Esophagus squamous epithelium (tissue), 5 donors: ENCODE measurements at regions not wholly inside any gene's neighbourhood (a gene's known extent, or its start where the extent isn't known, plus 50 kb on each side); places are given as distances from the start of the nearest gene placed in this dataset.

Experiments used
- DNase-seq: peaks from one replicate; lab custom pipeline; 2025; lab: John Stamatoyannopoulos, UW
- H3K27ac ChIP-seq, 4 donors: fragments of 200-600 bp; sonication (generic); one replicate each; pipeline ENCODE4 v1.5.1; 2016 to 2019; ENCODE audit warnings: mild to moderate bottlenecking in 1 of 4
- H3K27me3 ChIP-seq, 4 donors: fragments of 200-600 bp; sonication (generic); 1 replicate in 3 of 4; 2 replicates in 1 of 4; pipeline versions ENCODE4 v1.5.1 to v1.6.0; 2017 to 2021; ENCODE audit warnings: antibody characterized with exemption in 1 of 4
- H3K36me3 ChIP-seq, 3 donors: fragments of 200-600 bp; sonication (generic); one replicate each; pipeline ENCODE4 v1.5.1; 2016 to 2019
- H3K4me1 ChIP-seq, 3 donors: fragments of 200-600 bp; sonication (generic); one replicate each; pipeline ENCODE4 v1.5.1; 2017 to 2019
- H3K4me3 ChIP-seq, 4 donors: fragments of 200-600 bp; sonication (generic); 1 replicate in 3 of 4; 2 replicates in 1 of 4; pipeline ENCODE4 v1.5.1; 2016 to 2019; ENCODE audit warnings: mild to moderate bottlenecking in 2 of 4, moderate library complexity in 1 of 4
- H3K9me3 ChIP-seq, 3 donors: fragments of 200-600 bp; sonication (generic); one replicate each; pipeline ENCODE4 v1.5.1; 2016 to 2019
- POLR2A ChIP-seq, 4 donors: fragments of 450-650 bp; IDR thresholded peaks; one replicate each; pipeline ENCODE4 v1.6.1; 2017; ENCODE audit warnings: antibody characterized with exemption in 4 of 4, mild to moderate bottlenecking in 4 of 4, moderate library complexity in 3 of 4
- WGBS, 2 donors: methylation state at CpG; one replicate each; pipeline ENCODE4 v1.1.5; 2018; 5-methylcytosine and 5-hydroxymethylcytosine counted together
- intact Hi-C: fragments of 100-400 bp; cut with DNase I; formaldehyde crosslinking; loops from one replicate; pipeline ENCODE4 v1.15.0; 2022
- TF ChIP-seq, protein P1 (sequence below), 6 experiments: fragments of 450-650 bp in 4 of 6; fragments of 200-600 bp in 2 of 6; sonication (generic) in 2 of 6; IDR thresholded peaks; one replicate each; pipeline ENCODE4 v1.5.1; 2016 to 2019; ENCODE audit warnings: antibody characterized with exemption in 6 of 6, mild to moderate bottlenecking in 4 of 6, moderate library complexity in 4 of 6
- donor health status: DM: yes; HTN: yes; CAD: no.

- Histone ChIP-seq H3K4me1 (no peaks in the 10 kb centered on the region), H3K4me3 (no peak overlapping the region), H3K36me3 (no peaks in the 10 kb centered on the region), H3K9me3 (no peaks in the 10 kb centered on the region), H3K27ac (no peak overlapping the region), H3K27me3 (no peaks in the 10 kb centered on the region)
- intact Hi-C loops = no loop called here
- DNase-seq = no peak
- TF ChIP-seq, protein P1, sequence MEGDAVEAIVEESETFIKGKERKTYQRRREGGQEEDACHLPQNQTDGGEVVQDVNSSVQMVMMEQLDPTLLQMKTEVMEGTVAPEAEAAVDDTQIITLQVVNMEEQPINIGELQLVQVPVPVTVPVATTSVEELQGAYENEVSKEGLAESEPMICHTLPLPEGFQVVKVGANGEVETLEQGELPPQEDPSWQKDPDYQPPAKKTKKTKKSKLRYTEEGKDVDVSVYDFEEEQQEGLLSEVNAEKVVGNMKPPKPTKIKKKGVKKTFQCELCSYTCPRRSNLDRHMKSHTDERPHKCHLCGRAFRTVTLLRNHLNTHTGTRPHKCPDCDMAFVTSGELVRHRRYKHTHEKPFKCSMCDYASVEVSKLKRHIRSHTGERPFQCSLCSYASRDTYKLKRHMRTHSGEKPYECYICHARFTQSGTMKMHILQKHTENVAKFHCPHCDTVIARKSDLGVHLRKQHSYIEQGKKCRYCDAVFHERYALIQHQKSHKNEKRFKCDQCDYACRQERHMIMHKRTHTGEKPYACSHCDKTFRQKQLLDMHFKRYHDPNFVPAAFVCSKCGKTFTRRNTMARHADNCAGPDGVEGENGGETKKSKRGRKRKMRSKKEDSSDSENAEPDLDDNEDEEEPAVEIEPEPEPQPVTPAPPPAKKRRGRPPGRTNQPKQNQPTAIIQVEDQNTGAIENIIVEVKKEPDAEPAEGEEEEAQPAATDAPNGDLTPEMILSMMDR (IDR thresholded peaks at IDR 0.05) = no peak
- TF ChIP-seq POLR2A (IDR thresholded peaks at IDR 0.05) = no peak
- no CpG with 5 or more reads among the region's 44 CpGs for WGBS, 2 donors
These were observed 384.3 kb downstream of the GPM6A start for GRCh38 chr4:175427751-175428150.

- intact Hi-C loops = no loop called here
- H3K27ac ChIP-seq = no peak overlapping the region
- no peak for DNase-seq
- TF ChIP-seq, protein P1 (IDR thresholded peaks at IDR 0.05) = no peak
- TF ChIP-seq POLR2A (IDR thresholded peaks at IDR 0.05) = no peak
- no peaks in the 10 kb centered on the region for H3K9me3 ChIP-seq
- H3K27me3 ChIP-seq = no peaks in the 10 kb centered on the region
- H3K36me3 ChIP-seq = no peaks in the 10 kb centered on the region
- 54 to 59% methylated on average over 1 of the region's 1 CpG for WGBS, 2 donors
- H3K4me3 ChIP-seq = no peak overlapping the region
- H3K4me1 ChIP-seq = no peaks in the 10 kb centered on the region
These were observed 380.4 kb downstream of the GPM6A start for GRCh38 chr4:175431694-175432093.

- no peak for DNase-seq
- TF ChIP-seq, protein P1 (IDR thresholded peaks at IDR 0.05) = no peak
- TF ChIP-seq POLR2A (IDR thresholded peaks at IDR 0.05) = no peak
- intact Hi-C loops = no loop called here
- no peak overlapping the region for H3K27ac ChIP-seq
- H3K4me1 ChIP-seq = no peaks in the 10 kb centered on the region
- H3K36me3 ChIP-seq = no peaks in the 10 kb centered on the region
- H3K9me3 ChIP-seq = no peaks in the 10 kb centered on the region
- WGBS, 2 donors = 23 to 41% methylated on average over 4 of the region's 4 CpGs
- no peaks in the 10 kb centered on the region for H3K27me3 ChIP-seq
- H3K4me3 ChIP-seq = no peak overlapping the region
These were observed 376.7 kb downstream of the GPM6A start for GRCh38 chr4:175435381-175435783.

GRCh38 chr4:175436196-175436595 lies 375.9 kb downstream of the GPM6A start:
- Histone ChIP-seq H3K4me3 (no peak overlapping the region), H3K27me3 (no peaks in the 10 kb centered on the region), H3K4me1 (no peaks in the 10 kb centered on the region), H3K27ac (no peak overlapping the region), H3K36me3 (no peaks in the 10 kb centered on the region), H3K9me3 (no peaks in the 10 kb centered on the region)
- no peak for TF ChIP-seq POLR2A (IDR thresholded peaks at IDR 0.05)
- no peak for DNase-seq
- intact Hi-C loops = no loop called here
- WGBS, 2 donors = 68 to 79% methylated on average over 1 of the region's 1 CpG

GRCh38 chr4:175440786-175441185 lies 371.3 kb downstream of the GPM6A start:
- H3K4me1 ChIP-seq = no peaks in the 10 kb centered on the region
- no peaks in the 10 kb centered on the region for H3K27me3 ChIP-seq
- no peak overlapping the region for H3K27ac ChIP-seq
- H3K9me3 ChIP-seq = no peaks in the 10 kb centered on the region
- 45 to 52% methylated on average over 2 of the region's 2 CpGs for WGBS, 2 donors
- no peak overlapping the region for H3K4me3 ChIP-seq
- TF ChIP-seq, protein P1 (IDR thresholded peaks at IDR 0.05) = no peak
- no peak for TF ChIP-seq POLR2A (IDR thresholded peaks at IDR 0.05)
- no peak for DNase-seq
- intact Hi-C loops = no loop called here
- H3K36me3 ChIP-seq = no peaks in the 10 kb centered on the region

DNA sequence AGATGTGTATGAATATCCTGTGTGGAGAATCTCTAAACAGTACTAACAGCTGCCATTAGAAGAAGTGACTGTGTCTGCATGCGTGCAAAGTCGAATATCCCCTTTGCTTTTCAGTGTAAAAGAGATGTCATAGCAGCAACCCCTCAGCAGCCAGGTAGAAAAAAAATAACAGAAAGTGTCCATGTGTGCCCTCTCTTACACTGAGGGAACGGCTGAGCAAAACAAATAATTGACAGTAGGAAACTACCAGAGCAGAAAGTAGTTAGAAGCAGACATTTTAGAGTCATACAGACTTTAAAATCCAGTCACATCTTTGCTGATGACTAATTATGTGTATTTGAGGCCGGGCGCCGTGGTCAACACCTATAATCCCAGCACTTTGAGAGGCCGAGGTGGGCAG lies 370.8 kb downstream of the GPM6A start:
- no peaks in the 10 kb centered on the region for H3K36me3 ChIP-seq
- TF ChIP-seq POLR2A (IDR thresholded peaks at IDR 0.05) = no peak
- TF ChIP-seq, protein P1 (IDR thresholded peaks at IDR 0.05) = no peak
- H3K4me3 ChIP-seq = no peak overlapping the region
- H3K27ac ChIP-seq = no peak overlapping the region
- H3K4me1 ChIP-seq = no peaks in the 10 kb centered on the region
- intact Hi-C loops = no loop called here
- WGBS, 2 donors = 64 to 67% methylated on average over 7 of the region's 7 CpGs
- H3K27me3 ChIP-seq = no peaks in the 10 kb centered on the region
- no peaks in the 10 kb centered on the region for H3K9me3 ChIP-seq
- DNase-seq = no peak
